ENCODE measurements at regions not wholly inside any gene's neighbourhood (a gene's known extent, or its start where the extent isn't known, plus 50 kb on each side); places are given as distances from the start of the nearest gene placed in this dataset.

DNA sequence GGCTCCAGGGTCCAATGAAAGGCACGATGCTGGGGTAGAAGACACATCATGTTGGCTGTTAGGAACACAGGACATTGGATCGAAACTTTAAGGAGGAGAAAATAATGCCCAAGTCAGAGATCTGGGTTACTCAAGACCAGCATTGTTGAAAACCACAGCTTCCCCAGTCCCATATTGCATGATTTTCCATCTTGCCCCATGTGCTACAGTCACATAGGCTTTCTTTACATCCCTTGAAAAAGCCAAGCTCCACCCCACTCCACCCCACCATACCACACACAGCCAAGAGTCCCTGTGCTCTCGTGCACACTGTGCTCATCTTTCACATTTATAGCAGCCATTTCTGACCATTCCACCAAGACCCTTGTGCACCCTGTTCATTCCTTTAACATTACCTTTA, 636.2 kb downstream of the DIAPH3 start:
- DNase-seq = no peak

DNA sequence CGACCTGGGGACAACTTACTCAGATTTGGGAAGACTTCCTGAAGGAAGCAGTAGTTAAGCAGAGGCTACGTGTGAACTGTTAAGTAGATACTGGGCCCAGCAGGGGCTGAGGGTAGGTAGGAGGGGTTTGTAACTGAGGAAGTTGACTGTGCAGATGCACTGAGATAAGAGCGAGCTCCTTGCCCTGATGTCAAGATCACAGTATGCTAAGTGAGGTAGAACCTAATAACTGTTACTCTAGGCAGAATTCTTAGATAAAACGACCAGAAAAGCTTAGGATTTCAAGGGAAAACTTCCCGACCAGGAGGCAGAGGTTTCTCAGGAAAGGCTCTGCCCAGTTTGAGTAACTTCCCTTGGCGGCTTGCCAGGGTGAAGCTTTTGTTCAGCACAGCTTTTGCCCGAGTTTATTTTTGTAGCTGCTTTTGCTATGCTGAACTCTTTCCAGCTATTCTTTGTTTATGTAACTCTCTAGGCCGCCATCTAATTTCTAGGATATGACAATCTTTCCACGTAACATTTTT, 632.1 kb downstream of the DIAPH3 start:
- DNase-seq = no peak

GRCh38 chr13:59532405-59532804, 631.3 kb downstream of the DIAPH3 start:
- DNase-seq = no peak

GRCh38 chr13:59533561-59534555, 629.9 kb downstream of the DIAPH3 start:
- DNase-seq = no peak

DNA sequence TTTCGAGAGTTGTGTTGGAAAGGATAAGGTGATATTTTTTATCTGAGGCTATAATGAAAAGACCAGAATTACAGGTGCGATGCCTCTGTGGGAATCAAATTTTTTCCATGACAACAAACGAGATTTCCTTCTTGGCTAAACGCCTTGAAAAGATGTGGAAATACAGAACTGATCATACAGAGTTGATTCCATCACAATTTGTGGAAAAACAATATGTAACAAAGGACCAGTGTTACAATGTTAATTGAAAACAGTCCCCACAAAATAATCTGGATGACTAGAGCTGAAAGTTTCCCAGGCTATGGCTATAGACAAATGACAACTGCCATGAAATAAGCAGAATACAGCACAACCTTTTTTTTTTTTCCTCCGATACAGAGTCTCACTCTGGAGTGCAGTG, 628.9 kb downstream of the DIAPH3 start:
- DNase-seq = no peak

GRCh38 chr13:59537500-59537899, 626.2 kb downstream of the DIAPH3 start:
- no peak for DNase-seq

GRCh38 chr13:59538512-59538911, 625.2 kb downstream of the DIAPH3 start:
- DNase-seq = no peak

GRCh38 chr13:59542303-59542702, 621.4 kb downstream of the DIAPH3 start:
- no peak for DNase-seq

DNA sequence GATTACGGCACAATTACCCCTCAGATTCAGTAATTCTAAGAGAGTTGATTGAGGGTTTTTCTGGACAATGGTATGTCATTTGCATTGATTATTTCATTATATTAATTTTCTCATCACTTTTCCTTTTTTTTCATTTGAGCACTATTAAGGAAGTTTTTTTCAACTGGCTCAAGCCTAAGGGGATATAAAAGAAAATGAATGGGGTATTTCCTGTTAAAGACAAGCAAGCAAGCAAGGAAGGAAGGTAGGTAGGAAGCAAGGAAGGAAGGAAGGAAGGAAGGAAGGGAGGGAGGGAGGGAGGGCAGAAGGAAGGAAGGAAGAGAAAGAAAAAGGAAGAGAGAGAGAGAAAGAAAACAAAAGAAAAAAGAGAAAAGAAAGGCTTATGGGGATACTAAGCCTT, 620.3 kb downstream of the DIAPH3 start:
- DNase-seq = no peak

- DNase-seq = no peak
Observed at GRCh38 chr13:59545007-59545406, 618.7 kb downstream of the DIAPH3 start.

DNA sequence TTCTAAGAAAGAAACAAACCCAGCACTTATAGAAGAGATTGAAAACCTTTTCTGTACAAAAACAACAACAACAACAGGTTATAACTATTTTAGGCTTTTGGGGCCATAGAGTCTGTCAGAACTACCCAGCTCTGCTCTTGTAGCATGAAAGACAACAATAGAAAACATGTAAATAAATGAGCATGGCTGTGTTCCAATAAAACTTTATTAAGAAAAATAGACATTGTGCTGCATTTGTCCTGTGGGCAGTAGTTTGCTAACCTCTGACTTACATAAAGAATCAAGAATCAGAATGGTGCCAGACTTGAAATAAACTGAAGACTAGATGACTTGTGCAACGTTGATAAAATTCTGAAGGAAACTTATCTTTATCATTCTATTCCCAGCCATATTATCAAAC, 617.5 kb downstream of the DIAPH3 start:
- no peak for DNase-seq

- no peak for DNase-seq
Observed at GRCh38 chr13:59547950-59548349, 615.8 kb downstream of the DIAPH3 start.

DNA sequence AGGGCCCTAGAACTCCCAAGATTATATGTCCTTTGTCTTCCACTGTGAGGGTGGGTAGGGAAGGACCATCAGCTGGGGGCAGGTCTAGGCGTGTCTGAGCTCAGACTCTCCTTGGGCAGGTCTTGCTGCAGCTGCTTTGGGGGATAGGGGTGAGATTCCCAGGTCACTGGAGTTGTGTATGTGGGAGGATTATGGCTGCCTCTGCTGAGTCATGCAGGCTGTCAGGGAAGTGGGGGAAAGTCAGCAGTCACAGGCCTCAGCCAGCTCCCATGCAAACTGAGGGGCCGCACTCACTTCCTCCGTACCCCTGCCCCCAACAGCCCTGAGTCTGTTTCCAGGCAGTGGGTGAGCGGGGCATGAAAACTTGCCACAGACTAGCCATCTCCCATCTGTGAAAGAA, 600.8 kb downstream of the DIAPH3 start:
- no peak for DNase-seq

DNA sequence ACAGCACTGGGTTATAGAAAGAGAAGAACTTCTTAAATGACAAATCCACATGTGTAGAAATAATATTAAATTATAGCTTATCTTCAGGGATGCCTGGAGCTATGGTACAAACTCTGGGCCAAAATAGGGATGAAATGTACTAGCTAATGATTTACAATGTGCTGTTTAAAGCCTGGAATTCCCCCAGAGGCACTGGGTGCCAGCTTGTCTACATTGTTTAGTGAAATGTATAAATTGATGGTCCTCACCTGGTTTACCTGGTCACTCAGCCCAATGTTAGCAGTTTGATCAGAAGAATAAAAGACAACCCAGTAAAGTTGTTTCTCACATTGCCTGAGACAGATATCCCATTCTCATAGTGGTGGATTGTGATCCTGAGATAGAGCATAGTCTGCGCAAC, 597.2 kb downstream of the DIAPH3 start:
- DNase-seq = no peak

GRCh38 chr13:59568306-59568705, 595.4 kb downstream of the DIAPH3 start:
- DNase-seq = no peak

GRCh38 chr13:59570204-59570603, 593.5 kb downstream of the DIAPH3 start:
- DNase-seq = no peak

GRCh38 chr13:59584101-59584500, 579.6 kb downstream of the DIAPH3 start:
- DNase-seq = no peak

DNA sequence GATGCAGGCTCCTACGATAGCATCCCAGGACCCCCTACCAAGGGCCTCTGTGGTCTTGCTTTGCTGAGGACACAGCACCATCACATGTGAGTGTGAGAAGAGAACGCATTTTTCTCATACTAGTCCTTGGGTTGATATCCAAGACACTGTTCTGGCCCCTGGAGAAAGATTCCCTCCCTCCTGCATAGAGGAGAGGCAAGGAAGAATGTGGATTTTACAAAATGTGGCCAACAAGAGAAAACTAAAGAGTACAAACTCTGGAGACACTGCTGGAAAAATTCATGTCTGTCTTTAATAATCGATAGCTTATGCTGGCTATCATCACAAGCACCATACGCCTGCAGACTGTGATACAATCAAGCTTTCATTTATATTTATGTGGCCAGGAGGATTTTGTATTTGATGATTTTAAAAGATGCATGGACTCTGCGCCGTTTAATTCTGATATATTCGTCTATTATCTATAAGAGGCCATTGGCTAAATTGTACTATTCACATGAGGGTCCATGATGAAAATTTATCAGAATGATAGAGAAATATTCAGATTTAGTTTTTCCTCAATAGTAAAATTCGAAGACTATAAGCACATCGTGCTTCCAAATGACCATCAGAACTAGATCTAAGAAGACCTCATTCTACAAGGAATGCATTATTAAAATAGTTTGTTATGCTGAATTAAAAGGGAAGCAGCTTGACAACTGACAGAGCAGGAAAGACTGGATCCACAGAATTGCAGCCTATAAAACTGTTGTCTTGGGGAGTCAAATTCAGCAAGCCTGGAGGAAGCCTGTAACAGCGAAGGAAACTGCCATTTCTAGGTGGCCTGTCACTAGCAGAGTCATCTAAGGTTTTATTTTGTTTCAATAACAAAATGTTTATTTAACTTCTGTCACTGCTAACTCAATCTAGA, 578.7 kb downstream of the DIAPH3 start:
- DNase-seq = no peak

DNA sequence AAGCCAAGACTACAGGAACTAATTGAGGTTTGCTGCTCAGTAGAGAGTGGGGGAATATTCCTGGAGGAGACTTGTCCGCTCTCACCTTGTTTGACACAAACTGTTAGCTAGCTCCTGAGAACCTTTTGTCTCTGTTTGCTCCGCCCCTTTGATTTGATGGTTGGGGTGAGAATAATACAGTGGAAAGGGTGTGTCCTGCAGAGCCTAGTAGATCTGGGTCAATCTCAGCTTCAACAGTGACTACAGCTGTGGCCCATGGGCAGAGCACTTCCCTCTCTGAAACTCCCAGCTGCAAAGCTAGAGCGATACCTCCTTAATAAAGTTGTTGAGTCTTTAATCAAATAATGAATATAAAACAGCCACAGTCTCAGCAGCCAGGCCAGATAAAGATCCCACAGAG, 576.7 kb downstream of the DIAPH3 start:
- no peak for DNase-seq

DNA sequence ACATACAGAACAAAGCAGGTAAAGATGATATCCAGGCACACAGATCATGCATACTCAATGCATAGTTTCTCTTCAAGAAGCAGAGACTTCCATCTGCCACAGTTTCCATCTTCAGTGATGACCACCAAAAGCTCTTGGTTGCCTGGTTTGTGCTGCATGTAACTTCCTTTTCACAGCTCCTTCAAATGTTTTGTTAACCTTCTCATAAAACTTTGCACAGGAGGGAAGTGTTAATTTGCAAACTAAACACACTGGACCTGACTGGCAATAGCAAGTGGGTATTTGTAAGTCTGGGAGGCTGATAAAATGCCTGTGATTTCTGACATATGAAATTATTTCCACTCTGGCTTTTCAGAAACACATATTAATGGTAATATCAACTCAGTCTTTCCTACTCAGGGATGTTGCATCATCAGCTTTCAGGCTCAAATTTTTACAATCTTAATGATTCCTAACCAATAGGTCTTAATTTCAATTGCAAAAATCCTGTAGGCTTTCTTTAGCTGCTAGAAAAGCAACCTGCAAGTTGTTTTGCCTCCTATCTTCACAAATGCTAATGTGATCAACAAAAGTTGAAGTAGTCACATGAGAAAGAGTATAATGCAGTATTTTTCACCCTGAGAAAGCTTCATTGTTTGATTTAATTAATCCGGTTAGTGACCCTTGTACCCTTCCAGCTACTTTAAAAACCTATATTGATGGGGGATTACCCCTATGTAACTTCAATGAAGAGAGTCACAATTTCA, 575.6 kb downstream of the DIAPH3 start:
- no peak for DNase-seq

GRCh38 chr13:59588717-59589067, 575.0 kb downstream of the DIAPH3 start:
- DNase-seq = no peak

DNA sequence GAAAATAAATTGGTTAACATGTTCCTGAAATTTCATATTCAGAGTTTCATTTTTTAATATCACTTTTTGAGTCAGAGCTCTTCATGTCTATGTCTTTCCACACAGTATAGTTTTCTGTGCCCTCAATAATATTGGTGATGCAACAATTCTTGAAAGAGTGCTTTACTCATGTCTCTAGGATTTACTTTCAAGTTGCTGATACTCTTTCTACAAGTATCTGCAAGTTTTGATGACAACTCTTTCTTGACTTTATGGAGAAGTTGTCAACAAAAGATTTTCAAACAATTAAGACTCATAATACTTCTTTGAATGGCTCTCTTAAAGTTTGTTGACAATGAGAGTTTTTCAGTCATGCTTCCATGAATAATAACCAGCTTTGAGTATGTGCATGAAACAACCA, 561.7 kb downstream of the DIAPH3 start:
- DNase-seq = no peak

GRCh38 chr13:59603646-59604045, 560.1 kb downstream of the DIAPH3 start:
- no peak for DNase-seq

Measured in NCI-H1930 (cell line).